ENCODE measurements at regions not wholly inside any gene's neighbourhood (a gene's known extent, or its start where the extent isn't known, plus 50 kb on each side); places are given as distances from the start of the nearest gene placed in this dataset.
"Not testable (repeated sequence)": the region's sequence is repeated elsewhere in the genome, so short reads cannot be mapped to it uniquely, and the experiment has no call there.

- no peak for DNase-seq (ENCODE audit: low spot score)
Measured at GRCh38 chr1:61028136-61028535, 54.2 kb upstream of the NFIA start.

- not testable (repeated sequence) for DNase-seq (ENCODE audit: low spot score)
Measured at GRCh38 chr1:61018068-61018467, 64.3 kb upstream of the NFIA start.

DNA sequence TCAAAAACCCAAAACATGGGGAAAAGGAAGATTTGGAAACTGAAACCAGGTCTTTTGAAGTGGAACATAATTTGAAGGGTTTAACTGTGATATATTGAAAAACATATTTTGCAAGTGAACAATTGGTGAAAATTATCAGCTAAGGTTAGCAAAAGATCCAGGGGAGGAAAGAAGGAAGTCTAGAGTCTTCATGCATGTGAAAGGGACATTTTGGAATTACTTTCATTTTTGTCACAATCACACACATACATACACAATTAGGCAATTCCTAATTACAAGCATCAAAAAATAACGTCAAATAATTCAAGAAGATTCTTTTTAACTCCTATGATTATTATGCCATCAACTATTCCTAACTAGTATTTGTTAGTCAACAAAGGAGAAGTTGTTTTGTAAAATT lies 64.7 kb upstream of the NFIA start:
- no peak for DNase-seq (ENCODE audit: low spot score)

DNA sequence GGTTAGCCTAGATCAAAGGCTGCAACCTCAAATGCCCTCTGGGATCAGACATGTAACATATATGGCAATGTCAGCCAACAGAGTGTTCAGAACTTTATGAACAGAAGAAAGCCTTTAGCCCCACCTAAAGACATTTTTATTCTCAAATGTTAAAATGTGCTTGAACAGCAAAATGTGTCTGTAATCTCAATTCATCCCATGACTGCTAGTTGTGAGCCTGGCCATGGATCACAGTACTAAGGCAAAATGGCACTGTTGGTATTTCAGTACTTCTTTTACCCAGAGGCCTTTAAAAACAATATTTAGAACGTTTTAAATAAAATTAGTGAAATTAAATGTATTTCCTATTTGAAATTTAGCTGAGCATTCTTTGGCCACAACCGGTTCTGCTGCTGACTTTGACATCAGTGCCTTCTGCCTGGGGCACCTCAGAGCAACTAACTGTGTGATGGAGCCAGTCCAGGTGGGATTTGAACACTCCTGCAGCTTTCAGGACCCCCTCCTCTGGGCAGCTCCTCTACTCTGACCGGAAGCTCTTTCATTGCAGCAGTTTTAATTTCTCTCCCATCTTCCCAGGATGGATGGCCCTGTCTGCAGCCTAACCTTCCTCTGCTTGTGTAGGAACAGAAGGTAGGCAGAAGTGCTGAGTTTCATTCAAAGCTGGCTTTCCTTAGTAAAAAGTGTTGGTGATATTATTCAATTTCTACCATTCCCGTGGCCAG lies 68.3 kb upstream of the NFIA start:
- DNase-seq (ENCODE audit: low spot score), result no peak

DNA sequence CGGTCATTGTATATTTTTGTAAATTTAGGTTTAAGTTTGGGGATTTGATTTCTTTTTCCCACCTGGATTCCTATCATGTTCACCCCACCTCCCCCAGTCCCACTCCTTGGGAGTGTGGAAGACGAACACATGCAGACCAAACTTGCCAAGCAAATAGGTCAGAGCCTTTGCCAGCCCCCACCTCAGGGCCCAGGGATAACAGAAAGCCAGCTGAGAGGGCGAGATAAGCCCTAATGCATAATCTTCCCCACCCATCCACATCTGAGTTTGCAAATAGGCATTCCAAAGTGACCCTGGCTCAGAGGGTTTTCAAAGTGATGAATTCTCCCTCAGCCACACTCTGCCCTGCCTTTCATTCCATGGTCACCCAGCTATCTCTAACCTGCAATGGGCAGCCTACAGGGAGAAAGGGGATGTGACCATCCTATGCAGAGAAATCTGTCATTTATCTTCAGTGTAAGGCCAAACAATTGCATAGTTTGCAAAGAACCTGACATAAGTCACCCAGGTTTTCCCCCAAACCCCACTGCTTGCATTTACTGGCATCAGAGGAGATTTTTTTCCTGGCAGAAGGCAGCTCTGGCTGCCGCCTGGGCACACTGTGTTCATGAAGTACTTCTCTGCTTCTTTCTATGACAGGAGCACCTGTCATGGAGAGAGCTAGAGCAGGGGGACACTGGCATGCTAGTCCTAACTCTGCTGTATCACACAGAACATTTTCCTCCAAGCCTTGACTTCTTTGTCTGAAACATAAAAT lies 69.0 kb upstream of the NFIA start:
- no peak for DNase-seq (ENCODE audit: low spot score)

- DNase-seq (ENCODE audit: low spot score), result no peak
Measured at GRCh38 chr1:61012341-61012761, 70.0 kb upstream of the NFIA start.

DNA sequence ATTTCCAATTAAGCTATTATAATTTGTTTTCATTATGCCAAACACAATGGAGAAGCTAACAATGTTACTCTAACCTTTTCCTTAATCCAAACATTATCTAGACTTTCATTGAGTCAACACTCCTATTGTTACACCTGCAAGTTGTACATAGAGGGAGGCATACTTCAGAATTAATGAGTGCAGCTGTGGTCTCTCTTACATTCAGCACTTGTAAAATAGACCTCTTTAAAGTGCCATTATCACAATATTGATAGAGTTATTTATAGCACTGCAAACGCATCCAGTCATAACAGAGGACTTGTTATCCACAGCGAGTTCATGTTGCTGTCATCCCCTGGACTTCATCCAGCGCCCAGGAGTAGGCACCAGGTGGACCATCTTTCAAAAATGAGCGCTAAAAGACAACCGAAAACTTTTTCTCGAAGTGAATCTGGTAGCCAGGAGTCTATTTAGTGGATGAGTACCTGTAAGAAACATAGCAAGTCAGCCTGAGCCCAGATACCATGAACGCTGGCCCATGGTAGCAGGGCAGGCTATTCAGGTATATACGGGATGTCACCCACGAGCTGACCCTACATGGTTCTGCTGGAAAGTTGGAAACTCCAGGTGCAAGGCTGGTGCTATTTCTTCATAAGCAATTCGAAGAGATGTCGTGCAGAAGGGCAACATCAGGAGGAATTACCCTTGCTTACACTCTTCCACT lies 70.6 kb upstream of the NFIA start:
- no peak for DNase-seq (ENCODE audit: low spot score)

- no peak for DNase-seq (ENCODE audit: low spot score)
Measured at GRCh38 chr1:61007534-61008364, 74.6 kb upstream of the NFIA start.

- no peak for DNase-seq (ENCODE audit: low spot score)
Measured at GRCh38 chr1:61005614-61006580, 76.5 kb upstream of the NFIA start.

- no peak for DNase-seq (ENCODE audit: low spot score)
Measured at GRCh38 chr1:61004262-61005003, 77.9 kb upstream of the NFIA start.

DNA sequence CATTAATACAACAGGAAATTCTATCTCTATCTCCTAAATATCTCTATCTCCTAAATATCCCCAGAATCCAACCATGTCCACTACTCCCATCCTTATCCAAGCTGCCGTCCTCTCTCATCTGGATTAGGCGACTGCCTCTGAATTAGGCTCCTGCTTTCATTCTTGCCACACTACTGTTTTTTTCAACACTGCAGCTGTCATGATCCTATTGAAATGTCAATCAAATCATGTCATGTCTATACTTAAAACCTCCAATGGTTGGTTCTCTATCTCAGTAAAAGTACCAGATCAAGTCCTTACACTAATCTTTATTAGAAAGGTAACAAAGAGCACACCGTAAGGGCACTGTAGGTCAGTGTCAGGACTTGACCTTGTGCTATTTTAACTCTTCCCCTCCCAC lies 82.0 kb upstream of the NFIA start:
- DNase-seq (ENCODE audit: low spot score), result no peak

GRCh38 chr1:60998786-60999185 lies 83.6 kb upstream of the NFIA start:
- no peak for DNase-seq (ENCODE audit: low spot score)

- no peak for DNase-seq (ENCODE audit: low spot score)
Measured at GRCh38 chr1:60994828-60995492, 87.4 kb upstream of the NFIA start.

DNA sequence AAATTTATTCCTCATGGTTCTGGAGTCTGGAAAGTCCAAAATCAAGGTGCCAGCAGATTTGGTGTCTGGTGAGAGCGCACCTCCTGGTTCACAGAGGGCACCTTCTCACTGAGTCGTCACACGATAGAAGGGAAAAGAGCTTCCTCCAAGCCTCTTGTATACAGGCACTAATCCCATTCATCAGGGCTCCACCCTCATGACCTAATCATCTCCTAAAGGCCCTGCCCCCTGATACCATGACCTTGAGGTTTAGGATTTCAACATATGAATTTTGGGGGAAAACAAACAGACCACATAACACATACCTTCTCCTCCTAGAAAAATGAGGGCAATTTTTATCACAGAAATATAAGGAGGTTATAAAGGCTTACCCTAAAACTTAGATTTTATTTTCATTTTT lies 88.0 kb upstream of the NFIA start:
- DNase-seq (ENCODE audit: low spot score), result no peak

DNA sequence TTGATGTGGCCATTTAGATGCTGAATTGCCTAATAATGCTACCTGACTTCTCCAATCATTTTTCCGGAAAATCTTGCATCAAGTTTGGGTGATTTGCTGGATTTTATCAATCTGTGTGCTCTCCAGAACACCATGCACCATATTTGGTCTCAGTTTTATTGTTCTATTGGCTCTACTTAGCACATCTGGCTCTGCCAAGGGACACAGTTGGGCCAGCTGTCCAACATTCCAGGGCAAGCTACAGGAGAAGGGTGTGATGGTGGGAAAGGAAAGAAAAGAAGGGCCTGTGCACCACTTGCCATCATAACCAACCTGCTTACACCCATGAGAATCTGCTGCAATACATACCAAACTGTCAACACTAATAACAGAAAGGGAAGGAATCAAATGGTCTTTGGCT lies 90.2 kb upstream of the NFIA start:
- no peak for DNase-seq (ENCODE audit: low spot score)

DNA sequence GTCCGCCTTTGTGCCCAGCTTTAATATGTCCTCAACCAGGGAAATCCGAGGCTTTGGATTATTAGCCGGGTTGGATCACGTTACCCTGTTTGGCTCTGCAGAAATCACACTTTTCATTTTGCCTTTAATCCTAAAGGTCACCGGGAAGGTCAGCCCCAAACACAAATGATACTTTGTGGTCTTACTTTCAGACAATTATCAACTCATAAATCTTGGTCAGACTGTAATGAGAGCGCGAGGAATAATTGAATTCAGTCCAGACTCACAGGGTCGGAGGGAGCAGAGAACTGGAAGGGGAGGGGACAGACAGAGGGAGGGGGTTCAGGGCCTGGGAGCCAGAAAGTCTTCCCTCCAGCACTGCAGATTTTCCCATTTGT lies 91.7 kb upstream of the NFIA start:
- DNase-seq (ENCODE audit: low spot score), result no peak

GRCh38 chr1:60989749-60990713 lies 92.3 kb upstream of the NFIA start:
- DNase-seq (ENCODE audit: low spot score), result peak; percentile 84

- DNase-seq (ENCODE audit: low spot score), result no peak
Measured at GRCh38 chr1:60988891-60989290, 93.5 kb upstream of the NFIA start.

DNA sequence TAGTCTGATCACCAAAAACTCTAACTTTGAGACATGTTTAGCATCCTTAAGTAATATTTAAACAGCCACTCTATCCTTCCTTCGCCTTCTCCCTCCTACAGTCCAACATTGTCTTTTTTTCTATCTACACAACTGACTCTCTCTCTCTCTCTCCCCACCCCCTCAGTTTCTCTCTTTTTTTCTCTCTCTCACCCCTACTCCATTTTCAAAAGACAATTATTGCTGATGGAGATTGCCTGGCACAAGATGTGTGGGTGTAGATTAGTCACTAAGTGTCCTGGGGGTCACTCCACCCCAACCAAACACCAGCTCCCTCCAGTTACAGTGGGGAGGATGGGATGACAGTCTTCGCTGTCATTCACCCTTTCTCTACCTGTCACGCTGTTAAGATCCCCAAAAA lies 94.5 kb upstream of the NFIA start:
- no peak for DNase-seq (ENCODE audit: low spot score)

All from GM03348 (cell line).